SH-SY5Y (cell line): ENCODE measurements at regions not wholly inside any gene's neighbourhood (a gene's known extent, or its start where the extent isn't known, plus 50 kb on each side); places are given as distances from the start of the nearest gene placed in this dataset.

ENCODE experiments used
- GATA2 ChIP-seq: IDR thresholded peaks from 2 replicates; pipeline ENCODE4 v1.6.1; 2011; ENCODE audit warnings: mild to moderate bottlenecking, low read depth, low read length
- GATA3 ChIP-seq: IDR thresholded peaks from 2 replicates; pipeline ENCODE4 v1.6.1; 2011; ENCODE audit warnings: low read depth, mild to moderate bottlenecking, low read length, moderate library complexity

GRCh38 chr22:25448435-25449051 lies 115.9 kb upstream of the GRK3 start:
- TF ChIP-seq GATA2 (no peak), GATA3 (no peak)
